Kidney epithelial cell (primary cell): ENCODE measurements at regions not wholly inside any gene's neighbourhood (a gene's known extent, or its start where the extent isn't known, plus 50 kb on each side); places are given as distances from the start of the nearest gene placed in this dataset.
"Not testable (repeated sequence)": the region's sequence is repeated elsewhere in the genome, so short reads cannot be mapped to it uniquely, and the experiment has no call there.

ENCODE experiments used
- DNase-seq: peaks from one replicate; pipeline ENCODE4 v3.0.0-alpha.2; 2010; ENCODE audit warnings: low read depth
- H3K27me3 ChIP-seq: 2 replicates; pipeline ENCODE4 v1.6.0; 2011; ENCODE audit warnings: low read length; ENCODE audit not compliant: control insufficient read depth, insufficient read depth
- H3K36me3 ChIP-seq: 2 replicates; pipeline ENCODE4 v1.5.1; 2011; ENCODE audit warnings: low read length; ENCODE audit not compliant: control insufficient read depth, insufficient read depth
- H3K4me3 ChIP-seq: 2 replicates; pipeline ENCODE4 v1.5.1; 2011; ENCODE audit warnings: low read depth, mild to moderate bottlenecking, control low read depth, low read length
- TF ChIP-seq, protein P1 (sequence below): IDR thresholded peaks from 2 replicates; pipeline ENCODE4 v1.5.1; 2011; ENCODE audit warnings: mild to moderate bottlenecking, moderate library complexity, low read length, control low read depth, inconsistent platforms; ENCODE audit not compliant: insufficient read depth, poor library complexity, severe bottlenecking

DNA sequence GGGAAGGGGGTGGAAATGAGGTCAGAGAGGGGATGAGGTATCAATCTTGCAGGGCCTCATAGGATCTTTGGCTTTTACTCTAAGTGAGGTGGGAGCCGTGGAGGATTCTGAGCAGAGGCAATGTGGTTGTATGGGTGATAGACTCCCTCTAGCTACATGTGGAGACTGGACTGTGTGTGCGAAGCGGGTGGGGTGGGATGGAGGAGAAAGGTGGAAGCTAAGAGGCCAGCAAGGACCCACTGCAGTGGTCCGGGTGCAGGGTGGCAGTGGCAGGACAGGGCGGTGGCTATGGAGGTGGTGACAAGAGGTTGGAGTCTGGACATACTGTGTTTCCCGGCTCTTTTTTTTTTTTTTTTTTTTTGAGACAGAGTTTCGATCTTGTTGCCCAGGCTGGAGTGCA lies 62.4 kb upstream of the PTPN1 start:
- no peaks in the 10 kb centered on the region for H3K36me3 ChIP-seq
- DNase-seq: no peak
- TF ChIP-seq, protein P1, sequence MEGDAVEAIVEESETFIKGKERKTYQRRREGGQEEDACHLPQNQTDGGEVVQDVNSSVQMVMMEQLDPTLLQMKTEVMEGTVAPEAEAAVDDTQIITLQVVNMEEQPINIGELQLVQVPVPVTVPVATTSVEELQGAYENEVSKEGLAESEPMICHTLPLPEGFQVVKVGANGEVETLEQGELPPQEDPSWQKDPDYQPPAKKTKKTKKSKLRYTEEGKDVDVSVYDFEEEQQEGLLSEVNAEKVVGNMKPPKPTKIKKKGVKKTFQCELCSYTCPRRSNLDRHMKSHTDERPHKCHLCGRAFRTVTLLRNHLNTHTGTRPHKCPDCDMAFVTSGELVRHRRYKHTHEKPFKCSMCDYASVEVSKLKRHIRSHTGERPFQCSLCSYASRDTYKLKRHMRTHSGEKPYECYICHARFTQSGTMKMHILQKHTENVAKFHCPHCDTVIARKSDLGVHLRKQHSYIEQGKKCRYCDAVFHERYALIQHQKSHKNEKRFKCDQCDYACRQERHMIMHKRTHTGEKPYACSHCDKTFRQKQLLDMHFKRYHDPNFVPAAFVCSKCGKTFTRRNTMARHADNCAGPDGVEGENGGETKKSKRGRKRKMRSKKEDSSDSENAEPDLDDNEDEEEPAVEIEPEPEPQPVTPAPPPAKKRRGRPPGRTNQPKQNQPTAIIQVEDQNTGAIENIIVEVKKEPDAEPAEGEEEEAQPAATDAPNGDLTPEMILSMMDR: no peak
- no peaks in the 10 kb centered on the region for H3K27me3 ChIP-seq
- H3K4me3 ChIP-seq: no peak overlapping the region

DNA sequence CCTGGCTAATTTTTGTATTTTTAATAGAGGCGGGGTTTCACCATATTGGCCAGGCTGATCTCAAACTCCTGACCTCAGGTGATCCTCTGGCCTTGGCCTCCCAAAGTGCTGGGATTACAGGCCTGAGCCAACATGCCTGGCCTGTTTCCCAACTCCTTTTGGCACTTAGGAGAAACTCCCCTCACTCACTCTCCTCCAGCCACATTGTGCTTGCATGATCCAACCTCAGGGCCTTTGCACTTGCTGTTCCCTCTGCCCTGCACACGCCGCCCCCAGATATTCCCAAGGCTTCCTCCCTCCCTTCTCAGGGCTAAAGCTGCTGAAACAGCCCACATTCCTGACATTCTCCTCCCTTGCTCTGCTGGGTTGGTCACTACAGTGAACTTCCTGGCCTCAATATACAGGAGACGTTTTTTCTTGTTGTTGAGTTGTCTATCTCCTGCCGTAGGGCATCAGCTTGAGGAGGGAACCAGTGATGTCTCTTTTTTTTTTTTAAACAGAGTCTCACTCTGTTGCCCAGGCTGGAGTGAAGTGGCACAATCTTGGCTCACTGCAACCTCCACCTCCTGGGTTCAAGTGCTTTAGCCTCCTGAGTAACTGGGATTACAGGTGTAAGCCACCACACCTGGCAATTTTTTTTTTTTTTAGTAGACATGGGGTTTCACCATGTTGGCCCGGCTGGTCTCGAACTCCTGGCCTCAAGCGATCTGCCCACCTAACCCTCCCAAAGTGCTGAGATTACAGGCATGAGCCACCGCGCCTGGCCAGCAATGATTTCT lies 61.4 kb upstream of the PTPN1 start:
- not testable (repeated sequence) for H3K4me3 ChIP-seq, H3K27me3 ChIP-seq, H3K36me3 ChIP-seq, DNase-seq

DNA sequence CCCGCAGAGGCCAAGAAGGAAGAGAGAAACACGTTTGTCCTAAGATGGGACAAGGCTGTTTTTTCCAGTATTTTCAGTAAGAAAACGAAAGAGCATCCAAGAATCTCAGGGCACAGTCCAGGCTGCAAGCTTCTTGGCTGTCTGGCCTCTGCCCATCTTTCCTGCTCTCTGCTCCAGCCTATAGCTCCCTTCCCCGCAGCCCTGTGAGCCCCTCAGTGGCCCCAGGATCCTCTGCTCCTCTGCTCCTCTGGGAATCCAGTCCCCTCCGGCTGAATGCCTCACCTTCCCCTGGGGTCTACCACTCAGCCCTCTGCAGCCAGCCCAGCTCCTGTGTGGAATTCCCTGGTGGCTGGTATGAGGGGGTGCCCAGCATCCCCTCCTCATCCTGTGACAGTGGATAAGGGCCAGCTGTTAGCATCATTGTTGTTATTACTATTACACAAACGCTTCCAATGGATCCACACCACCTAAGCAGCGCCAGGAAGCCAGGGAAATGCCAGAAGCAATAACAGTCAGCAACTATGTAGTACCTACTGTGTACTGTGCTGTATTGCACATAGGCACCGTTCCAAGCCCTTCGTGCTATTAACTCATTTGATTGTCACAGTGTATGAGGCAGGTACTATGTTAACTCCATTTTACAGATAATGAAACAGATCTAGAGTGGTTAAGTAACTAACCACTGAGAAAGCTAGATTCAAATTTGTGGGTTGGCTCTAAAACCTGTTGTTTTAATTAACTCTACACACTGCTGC lies 60.3 kb upstream of the PTPN1 start:
- Histone ChIP-seq H3K4me3 (no peak overlapping the region), H3K27me3 (no peaks in the 10 kb centered on the region), H3K36me3 (no peaks in the 10 kb centered on the region)
- DNase-seq: no peak
- TF ChIP-seq, protein P1: no peak

DNA sequence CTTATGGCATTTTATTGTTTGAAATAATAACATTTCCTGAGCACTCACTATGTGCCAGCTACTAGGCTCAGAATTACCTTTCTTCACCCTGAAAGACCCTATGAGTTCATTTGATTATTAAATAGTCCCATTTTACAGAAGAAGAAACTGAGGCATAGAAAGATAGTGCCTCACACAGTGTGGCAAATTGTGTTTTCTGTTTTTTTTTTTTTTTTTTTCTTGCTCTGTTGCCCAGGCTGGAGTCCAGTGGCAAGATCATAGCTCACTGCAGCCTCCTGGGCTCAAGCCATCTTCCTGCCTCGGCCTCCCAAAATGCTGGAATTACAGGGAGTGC lies 59.7 kb upstream of the PTPN1 start:
- no peak for DNase-seq
- TF ChIP-seq, protein P1: no peak
- Histone ChIP-seq H3K36me3 (no peaks in the 10 kb centered on the region), H3K27me3 (no peaks in the 10 kb centered on the region), H3K4me3 (no peak overlapping the region)

DNA sequence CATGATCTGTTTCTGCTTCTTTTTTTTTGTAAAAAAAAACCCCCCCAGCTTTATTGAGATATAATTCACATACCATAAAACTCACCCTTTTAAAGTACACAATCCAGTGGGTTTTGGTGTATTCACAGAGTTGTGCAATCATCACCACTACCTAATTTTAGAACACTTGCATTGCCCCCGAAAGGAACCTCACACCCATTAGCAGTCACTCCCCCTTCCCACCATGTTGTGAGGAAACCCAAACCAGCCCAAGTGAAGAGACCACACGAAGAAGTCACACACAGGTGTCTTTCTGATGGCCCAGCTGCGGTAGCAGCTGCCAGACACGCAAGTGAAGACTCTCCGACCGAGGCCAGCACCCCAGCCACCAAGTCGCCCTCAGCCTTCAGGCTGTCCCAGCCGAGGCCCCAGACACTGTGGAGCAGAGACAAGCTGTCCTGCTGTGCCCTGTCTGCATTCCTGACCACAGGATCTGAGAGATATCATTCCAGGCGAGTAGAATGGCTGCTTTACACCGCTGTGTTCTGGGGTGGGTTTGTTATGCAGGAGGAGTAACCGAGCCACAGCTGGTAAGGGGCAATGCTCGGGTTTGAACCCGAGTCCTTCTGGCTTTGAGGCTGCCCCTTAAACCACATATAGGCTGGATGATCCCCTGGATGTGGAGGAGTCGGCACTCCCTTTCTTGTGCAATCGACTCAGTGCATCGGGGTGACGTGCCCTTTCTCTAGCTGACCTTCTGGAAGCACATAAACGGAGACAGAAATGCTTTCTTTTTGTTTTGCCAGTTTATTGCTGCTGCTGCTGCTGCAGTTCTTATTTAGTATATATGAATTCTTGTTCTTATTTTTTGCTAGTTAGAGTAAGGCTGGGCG lies 59.1 kb upstream of the PTPN1 start:
- no peaks in the 10 kb centered on the region for H3K36me3 ChIP-seq
- TF ChIP-seq, protein P1: no peak
- no peaks in the 10 kb centered on the region for H3K27me3 ChIP-seq
- no peak overlapping the region for H3K4me3 ChIP-seq
- DNase-seq: no peak

DNA sequence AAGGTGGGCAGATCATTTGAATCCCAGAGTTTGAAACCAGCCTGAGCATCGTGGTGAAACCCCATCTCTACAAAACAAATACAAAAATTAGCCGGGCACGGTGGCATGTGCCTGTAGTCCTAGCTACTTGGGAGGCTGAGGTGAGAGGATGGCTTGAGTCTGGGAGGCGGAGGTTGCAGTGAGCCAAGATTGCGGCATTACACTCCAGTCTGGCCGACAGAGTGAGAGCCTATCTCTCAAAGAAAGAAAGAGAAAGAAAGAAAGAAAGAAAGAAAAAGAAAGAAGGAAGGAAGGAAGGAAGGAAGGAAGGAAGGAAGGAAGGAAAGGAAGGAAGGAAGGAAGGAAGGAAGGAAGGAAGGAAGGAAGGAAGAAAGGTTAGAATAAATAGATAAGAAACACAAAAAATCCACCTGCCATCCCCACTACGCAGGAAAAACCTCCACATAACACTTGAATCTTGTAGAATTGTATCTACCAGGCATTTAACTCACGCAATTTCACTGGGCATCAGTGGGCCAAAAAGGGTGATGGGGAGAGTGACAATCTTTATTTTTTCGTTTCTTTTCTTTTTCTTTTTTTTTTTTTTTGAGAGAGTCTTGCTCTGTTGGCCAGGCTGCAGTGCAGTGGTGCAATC lies 58.3 kb upstream of the PTPN1 start:
- DNase-seq, H3K4me3 ChIP-seq, H3K27me3 ChIP-seq, H3K36me3 ChIP-seq: not testable (repeated sequence)
